Endothelial cell of umbilical vein (primary cell): ENCODE measurements at regions not wholly inside any gene's neighbourhood (a gene's known extent, or its start where the extent isn't known, plus 50 kb on each side); places are given as distances from the start of the nearest gene placed in this dataset.

Experiments used
- BruUV-seq: library from RNA; stranded (reverse); fragments of 400-500 nt; replicated peaks from 2 replicates; lab custom pipeline; 2021; lab: Mats Ljungman, UMichigan
- CTCF ChIA-PET: fragments of 300-600, 350-600 bp; sonication (Branson Sonifier 250); formaldehyde crosslinking; loops from one replicate; lab custom pipeline; 2021; ENCODE audit warnings: antibody characterized with exemption, inconsistent platforms; lab: Charles Lee
- POLR2A ChIA-PET: fragments of 300-600, 350-600 bp; sonication (Branson Sonifier 250); formaldehyde crosslinking; loops from one replicate; lab custom pipeline; 2021; ENCODE audit warnings: antibody characterized with exemption, inconsistent platforms; lab: Charles Lee
- DNase-seq: peaks from one replicate; pipeline ENCODE4 v3.0.0-alpha.2; 2011; ENCODE audit warnings: low read depth, low spot score
- FAIRE-seq: peaks from 2 replicates; lab custom pipeline; 2011; peaks lifted over from hg19 to GRCh38; lab: Jason Lieb, UNC
- H2AFZ ChIP-seq: 2 replicates; pipeline ENCODE4 v1.6.0; 2012; ENCODE audit warnings: low read depth, low read length, control low read depth, inconsistent platforms
- H3K27ac ChIP-seq: 2 replicates; pipeline ENCODE4 v1.5.1; 2011; ENCODE audit warnings: low read depth, mild to moderate bottlenecking, control low read depth, low read length, moderate library complexity; ENCODE audit not compliant: insufficient read depth
- H3K27me3 ChIP-seq, 2 experiments: 2 replicates each; pipeline versions ENCODE4 v1.6.0 to v1.6.1; 2011; ENCODE audit warnings: low read length in 2 of 2, mixed read lengths in 1 of 2; ENCODE audit not compliant: control insufficient read depth in 2 of 2, insufficient read depth in 2 of 2
- H3K36me3 ChIP-seq, 2 experiments: 2 replicates in 1 of 2; 3 replicates in 1 of 2; pipeline ENCODE4 v1.5.1; 2011; ENCODE audit warnings: low read length in 2 of 2, mild to moderate bottlenecking in 1 of 2, moderate library complexity in 1 of 2; ENCODE audit not compliant: control insufficient read depth in 2 of 2, insufficient read depth in 2 of 2; ENCODE audit errors: extremely low read depth in 1 of 2
- H3K4me1 ChIP-seq: 3 replicates; pipeline ENCODE4 v1.5.1; 2011; ENCODE audit warnings: mild to moderate bottlenecking, low read length; ENCODE audit not compliant: control insufficient read depth, insufficient read depth; ENCODE audit errors: extremely low read depth
- H3K4me2 ChIP-seq: 2 replicates; pipeline ENCODE4 v1.6.1; 2011; ENCODE audit warnings: low read length, control low read depth, mixed read lengths; ENCODE audit not compliant: insufficient read depth
- H3K4me3 ChIP-seq, 3 experiments: fragments of 200-600 bp in 1 of 3; sonication (generic), shearing (Covaris generic) in 1 of 3; replicated peaks in 1 of 3; 2 replicates each; pipeline ENCODE4 v1.5.1; 2011 to 2016; ENCODE audit warnings: control low read depth in 3 of 3, low read length in 3 of 3, mild to moderate bottlenecking in 2 of 3, inconsistent platforms in 1 of 3, low read depth in 1 of 3, moderate library complexity in 1 of 3; ENCODE audit not compliant: insufficient read depth in 1 of 3
- H3K79me2 ChIP-seq: 2 replicates; pipeline ENCODE4 v1.6.0; 2012; ENCODE audit warnings: low read length, inconsistent platforms; ENCODE audit not compliant: control insufficient read depth, insufficient read depth
- H3K9ac ChIP-seq: replicated peaks from 2 replicates; pipeline ENCODE3; 2011; ENCODE audit warnings: low read length, control low read depth; ENCODE audit not compliant: insufficient read depth; ENCODE audit errors: extremely low read depth
- H3K9me1 ChIP-seq: replicated peaks from 3 replicates; pipeline ENCODE4 v1.6.0; 2011; ENCODE audit warnings: mild to moderate bottlenecking, low read length; ENCODE audit not compliant: control insufficient read depth, insufficient read depth; ENCODE audit errors: extremely low read depth
- H3K9me3 ChIP-seq: replicated peaks from 2 replicates; pipeline ENCODE4 v1.5.1; 2012; ENCODE audit warnings: low read length, inconsistent platforms; ENCODE audit not compliant: control insufficient read depth, insufficient read depth
- H4K20me1 ChIP-seq: replicated peaks from 2 replicates; pipeline ENCODE3; 2011; ENCODE audit warnings: mild to moderate bottlenecking, low read length; ENCODE audit not compliant: control insufficient read depth, insufficient read depth; ENCODE audit errors: extremely low read depth
- EZH2 ChIP-seq: IDR thresholded peaks from 2 replicates; pipeline ENCODE4 v1.6.1; 2012; ENCODE audit warnings: borderline replicate concordance, low read depth, mild to moderate bottlenecking, moderate library complexity, low read length, inconsistent platforms; ENCODE audit not compliant: severe bottlenecking
- FOS ChIP-seq: IDR thresholded peaks from 2 replicates; pipeline ENCODE4 v1.6.1; 2011; ENCODE audit warnings: mild to moderate bottlenecking, low read length, moderate library complexity, borderline replicate concordance; ENCODE audit not compliant: insufficient read depth
- GATA2 ChIP-seq: IDR thresholded peaks from 2 replicates; pipeline ENCODE4 v1.7.0; 2011; ENCODE audit warnings: low read depth, mild to moderate bottlenecking, moderate library complexity, mixed read lengths, low read length; ENCODE audit not compliant: insufficient read length, insufficient read depth
- JUN ChIP-seq: IDR thresholded peaks from 2 replicates; pipeline ENCODE4 v1.6.1; 2011; ENCODE audit warnings: borderline replicate concordance, low read depth; ENCODE audit not compliant: insufficient read length, insufficient read depth
- MYC ChIP-seq: IDR thresholded peaks from one replicate; pipeline ENCODE4 v1.6.1; 2011; ENCODE audit warnings: mild to moderate bottlenecking, low read depth, low read length
- POLR2A ChIP-seq: IDR thresholded peaks from 2 replicates; pipeline ENCODE4 v1.6.1; 2012; ENCODE audit warnings: low read depth, mild to moderate bottlenecking, control low read depth, low read length
- POLR2AphosphoS5 ChIP-seq: IDR thresholded peaks from 2 replicates; pipeline ENCODE4 v1.6.1; 2012; ENCODE audit warnings: low read depth, mild to moderate bottlenecking, control low read depth, low read length, moderate library complexity; ENCODE audit not compliant: insufficient read depth
- dilution Hi-C: fragments of 300-500 bp; cut with MboI; formaldehyde crosslinking; loops from one replicate; pipeline ENCODE4 v1.15.0; 2019; ENCODE audit warnings: low sequenced_read_pairs; ENCODE audit not compliant: extremely low pct_ligation_motif_present
- intact Hi-C: fragments of 100-400 bp; cut with micrococcal nuclease; formaldehyde crosslinking; loops from one replicate; pipeline ENCODE4 v1.10.0; 2022

GRCh38 chr3:44003801-44004200 is 237.9 kb upstream of the TOPAZ1 start:
- BruUV-seq = no TSS peak
- no peaks in the 10 kb centered on the region for H3K9me3 ChIP-seq
- POLR2A ChIA-PET = interaction anchor here (0.6 kb wide), 1 partner anchor 139 kb away, joined by 3 read pairs; no protein-coding TSS in a partner anchor
- intact Hi-C loops (no loop called here), dilution Hi-C loops (no loop called here)
- H3K27ac ChIP-seq = no peak overlapping the region
- H3K4me3 ChIP-seq = no peak overlapping the region
- CTCF ChIA-PET = no interaction called here
- H3K4me2 ChIP-seq = no peak overlapping the region
- H2AFZ ChIP-seq = no peak overlapping the region
- no peak for FAIRE-seq
- H3K27me3 ChIP-seq = peaks cover 17 to 33% of the 10 kb centered on the region in 2 experiments
- H3K9ac ChIP-seq = no peak overlapping the region
- H4K20me1 ChIP-seq = no peaks in the 10 kb centered on the region
- no peaks in the 10 kb centered on the region for H3K79me2 ChIP-seq
- H3K36me3 ChIP-seq = no peaks in the 10 kb centered on the region
- H3K4me1 ChIP-seq = no peaks in the 10 kb centered on the region
- no peak for TF ChIP-seq GATA2
- TF ChIP-seq POLR2AphosphoS5 = no peak
- DNase-seq = no peak
- H3K9me1 ChIP-seq = no peaks in the 10 kb centered on the region

- no peak overlapping the region for H3K27ac ChIP-seq
- H3K4me3 ChIP-seq = no peak overlapping the region
- H3K9me3 ChIP-seq = no peaks in the 10 kb centered on the region
- no peak for TF ChIP-seq FOS
- no peak for TF ChIP-seq GATA2
- no peak for TF ChIP-seq POLR2A
- no peak for TF ChIP-seq MYC
- no peak for TF ChIP-seq EZH2
- no peak for TF ChIP-seq JUN
- FAIRE-seq = no peak
- POLR2A ChIA-PET = no interaction called here
- dilution Hi-C loops = no loop called here
- H3K79me2 ChIP-seq = no peaks in the 10 kb centered on the region
- H3K27me3 ChIP-seq = no peaks in the 10 kb centered on the region
- DNase-seq = no peak
- intact Hi-C loops = no loop called here
- no peak overlapping the region for H3K4me2 ChIP-seq
- no peak overlapping the region for H2AFZ ChIP-seq
- no peaks in the 10 kb centered on the region for H4K20me1 ChIP-seq
- H3K9me1 ChIP-seq = no peaks in the 10 kb centered on the region
- H3K4me1 ChIP-seq = no peaks in the 10 kb centered on the region
- no TSS peak for BruUV-seq
- no peak overlapping the region for H3K9ac ChIP-seq
- H3K36me3 ChIP-seq = no peaks in the 10 kb centered on the region
- CTCF ChIA-PET = no interaction called here
Observed at GRCh38 chr3:44011680-44012079, 230.0 kb upstream of the TOPAZ1 start.
